ENCODE measurements at regions not wholly inside any gene's neighbourhood (a gene's known extent, or its start where the extent isn't known, plus 50 kb on each side); places are given as distances from the start of the nearest gene placed in this dataset.

DNA sequence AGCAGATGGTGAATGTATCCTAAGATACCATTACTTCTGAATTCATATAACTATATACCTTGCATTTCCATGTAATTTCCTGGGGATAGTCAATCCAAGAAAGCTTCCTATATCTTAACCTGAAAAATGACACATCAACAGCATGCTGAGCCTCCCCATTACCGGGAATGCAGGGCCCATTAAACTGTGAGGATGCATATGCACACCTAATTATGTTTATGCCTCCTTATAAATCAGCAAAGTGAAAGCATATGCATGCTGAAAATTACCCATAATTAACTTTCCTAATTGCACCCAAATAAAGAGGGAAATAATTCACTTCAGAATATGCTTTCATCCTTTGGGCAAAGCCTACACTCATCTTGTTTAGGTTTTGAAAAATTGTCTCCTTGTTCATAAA is 663.0 kb downstream of the KCNA4 start:
- DNase-seq = no peak
- POLR2A ChIA-PET = no interaction called here
- Mint-ChIP-seq H3K4me3 (no peak overlapping the region), H3K4me1 (ENCODE audit: low read depth) (no peaks in the 10 kb centered on the region), H3K27me3 (no peaks in the 10 kb centered on the region), H3K27ac (no peak overlapping the region), H3K9me3 (peaks cover 3% of the 10 kb centered on the region), H3K36me3 (no peaks in the 10 kb centered on the region)
- intact Hi-C loops (cut with micrococcal nuclease) = no loop called here
- CTCF ChIA-PET = no interaction called here

DNA sequence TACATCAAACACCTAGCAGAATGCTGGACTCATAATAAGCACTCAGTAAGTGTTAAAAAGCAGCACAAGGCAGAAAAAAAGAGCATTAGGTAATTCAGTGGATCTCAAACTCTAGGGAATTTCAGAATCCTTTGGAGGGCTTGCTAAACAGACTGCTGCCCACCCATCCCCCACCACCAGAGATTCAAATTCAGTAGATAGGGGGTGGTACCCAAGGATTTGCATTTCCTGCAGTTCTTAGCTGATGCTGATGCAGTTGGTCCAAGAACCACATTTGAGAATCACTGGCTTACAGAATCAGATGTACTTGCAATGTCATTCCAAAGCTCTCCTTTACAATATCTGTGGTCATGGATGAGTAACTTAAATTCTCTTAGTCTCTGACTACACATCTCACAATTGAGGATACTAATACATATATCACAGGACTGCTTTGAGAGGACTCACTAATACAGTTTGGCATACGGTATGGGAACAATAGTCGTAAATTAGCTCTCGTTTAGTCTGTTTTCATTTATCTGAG is 664.5 kb downstream of the KCNA4 start:
- H3K27ac Mint-ChIP-seq = no peak overlapping the region
- POLR2A ChIA-PET = no interaction called here
- intact Hi-C loops (cut with micrococcal nuclease) = no loop called here
- H3K4me1 Mint-ChIP-seq (ENCODE audit: low read depth) = no peaks in the 10 kb centered on the region
- H3K4me3 Mint-ChIP-seq = no peak overlapping the region
- CTCF ChIA-PET = no interaction called here
- H3K36me3 Mint-ChIP-seq = no peaks in the 10 kb centered on the region
- no peaks in the 10 kb centered on the region for H3K27me3 Mint-ChIP-seq
- DNase-seq = no peak
- H3K9me3 Mint-ChIP-seq = peaks cover 3% of the 10 kb centered on the region

- Mint-ChIP-seq H3K36me3 (no peaks in the 10 kb centered on the region), H3K4me3 (no peak overlapping the region), H3K4me1 (ENCODE audit: low read depth) (no peaks in the 10 kb centered on the region), H3K27ac (no peak overlapping the region), H3K27me3 (no peaks in the 10 kb centered on the region), H3K9me3 (peaks cover 3% of the 10 kb centered on the region)
- POLR2A ChIA-PET = no interaction called here
- CTCF ChIA-PET = no interaction called here
- intact Hi-C loops (cut with micrococcal nuclease) = no loop called here
- DNase-seq = no peak
Measured at GRCh38 chr11:29351301-29351873, 665.4 kb downstream of the KCNA4 start.

GRCh38 chr11:29343465-29344333 is 673.1 kb downstream of the KCNA4 start:
- H3K36me3 Mint-ChIP-seq = no peaks in the 10 kb centered on the region
- ChIA-PET CTCF (interaction anchor here (0.6 to 1.4 kb wide), 3 partner anchors 14 to 338 kb away, joined by 3 to 6 read pairs (median 4); no protein-coding TSS in a partner anchor), POLR2A (no interaction called here)
- no peaks in the 10 kb centered on the region for H3K27me3 Mint-ChIP-seq
- no peak overlapping the region for H3K27ac Mint-ChIP-seq
- intact Hi-C loops (cut with micrococcal nuclease) = no loop called here
- no peaks in the 10 kb centered on the region for H3K9me3 Mint-ChIP-seq
- peak; percentile 45 for DNase-seq
- H3K4me3 Mint-ChIP-seq = no peak overlapping the region
- no peaks in the 10 kb centered on the region for H3K4me1 Mint-ChIP-seq (ENCODE audit: low read depth)

- ChIA-PET POLR2A (no interaction called here), CTCF (no interaction called here)
- Mint-ChIP-seq H3K9me3 (peaks cover 3% of the 10 kb centered on the region), H3K4me3 (no peak overlapping the region), H3K36me3 (no peaks in the 10 kb centered on the region), H3K27ac (no peak overlapping the region), H3K4me1 (ENCODE audit: low read depth) (no peaks in the 10 kb centered on the region), H3K27me3 (no peaks in the 10 kb centered on the region)
- no peak for DNase-seq
- intact Hi-C loops (cut with micrococcal nuclease) = loop anchor here (10.0 kb wide), 1 partner anchor 1642 kb away; no protein-coding TSS in a partner anchor
Measured at GRCh38 chr11:29336727-29337575, 679.9 kb downstream of the KCNA4 start.

- Mint-ChIP-seq H3K4me3 (no peak overlapping the region), H3K27ac (no peak overlapping the region), H3K36me3 (no peaks in the 10 kb centered on the region), H3K4me1 (ENCODE audit: low read depth) (no peaks in the 10 kb centered on the region), H3K27me3 (no peaks in the 10 kb centered on the region), H3K9me3 (peaks cover 3% of the 10 kb centered on the region)
- POLR2A ChIA-PET = no interaction called here
- CTCF ChIA-PET = no interaction called here
- intact Hi-C loops (cut with micrococcal nuclease) = loop anchor here (10.0 kb wide), 1 partner anchor 1640 kb away; no protein-coding TSS in a partner anchor
- no peak for DNase-seq
Measured at GRCh38 chr11:29334776-29335130, 682.1 kb downstream of the KCNA4 start.

DNA sequence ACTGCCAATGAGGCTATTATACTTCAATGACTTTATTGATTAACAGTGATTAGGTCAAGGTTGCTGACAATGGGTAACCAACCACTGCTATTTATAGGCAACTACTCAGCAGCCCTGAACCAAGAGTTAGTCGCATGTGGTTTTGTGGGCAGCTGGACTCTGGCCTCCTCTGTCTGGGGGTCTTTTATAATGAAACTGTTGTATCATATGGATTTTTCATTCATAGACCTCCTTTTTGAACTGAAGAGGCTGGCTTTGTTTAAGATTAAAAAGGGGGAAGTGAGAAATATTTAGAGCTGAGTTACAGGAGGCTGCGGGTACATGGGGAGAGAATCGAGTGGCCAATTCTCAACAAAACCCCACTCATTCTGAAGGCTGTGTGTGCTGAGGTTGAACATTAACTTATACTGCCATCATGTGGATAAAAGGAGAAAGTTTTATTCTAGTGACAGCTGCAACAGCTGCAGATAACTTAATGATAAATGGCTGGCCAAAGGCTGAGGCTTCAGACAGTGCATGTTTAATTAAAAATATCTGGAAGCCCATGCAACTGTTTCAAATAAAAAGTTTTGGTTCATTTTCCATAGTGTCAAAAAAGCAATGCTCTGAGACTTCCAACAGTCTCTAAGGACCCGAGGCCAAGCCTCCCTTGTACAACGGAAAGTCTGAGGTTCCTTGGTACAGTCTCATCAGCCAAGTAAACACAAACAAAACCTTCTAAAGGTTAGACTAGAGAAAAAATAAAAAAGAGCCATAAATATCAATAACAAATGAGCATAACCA is 682.6 kb downstream of the KCNA4 start:
- Mint-ChIP-seq H3K9me3 (peaks cover 3% of the 10 kb centered on the region), H3K27ac (no peak overlapping the region), H3K4me3 (no peak overlapping the region), H3K4me1 (ENCODE audit: low read depth) (no peaks in the 10 kb centered on the region), H3K27me3 (no peaks in the 10 kb centered on the region), H3K36me3 (no peaks in the 10 kb centered on the region)
- intact Hi-C loops (cut with micrococcal nuclease) = loop anchor here (10.0 kb wide), 1 partner anchor 1639 kb away; no protein-coding TSS in a partner anchor
- no peak for DNase-seq
- CTCF ChIA-PET = no interaction called here
- POLR2A ChIA-PET = no interaction called here

DNA sequence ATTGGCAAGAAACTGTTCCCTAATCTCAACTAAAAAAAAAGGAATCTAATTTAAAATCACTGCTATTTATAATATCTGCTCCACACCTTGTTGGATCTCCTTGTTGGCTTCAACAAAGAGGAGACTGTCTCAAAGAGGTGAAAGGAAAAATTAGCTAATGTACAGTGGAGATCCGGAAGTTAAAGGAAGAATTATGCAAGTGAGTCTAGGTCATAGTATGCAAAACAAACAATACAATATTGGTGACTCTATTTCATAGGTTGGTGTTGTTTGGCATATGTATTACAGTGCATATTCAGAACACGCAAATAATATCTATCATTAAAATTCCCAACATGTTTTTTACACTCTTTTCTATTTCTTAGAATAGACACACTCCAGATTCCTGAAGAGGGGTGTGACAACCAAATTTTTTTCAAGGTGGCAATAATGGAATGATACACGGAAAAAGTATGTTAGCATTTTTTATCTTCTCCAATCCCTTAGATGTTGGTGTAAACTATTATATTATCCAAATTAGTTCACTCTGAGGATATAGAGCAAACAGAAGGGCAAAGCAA is 685.3 kb downstream of the KCNA4 start:
- intact Hi-C loops (cut with micrococcal nuclease) = loop anchor here (10.0 kb wide), 1 partner anchor 1637 kb away; no protein-coding TSS in a partner anchor
- Mint-ChIP-seq H3K36me3 (no peaks in the 10 kb centered on the region), H3K4me3 (no peak overlapping the region), H3K4me1 (ENCODE audit: low read depth) (no peaks in the 10 kb centered on the region), H3K27ac (no peak overlapping the region), H3K27me3 (no peaks in the 10 kb centered on the region), H3K9me3 (peaks cover 4% of the 10 kb centered on the region)
- CTCF ChIA-PET = no interaction called here
- POLR2A ChIA-PET = no interaction called here
- no peak for DNase-seq

DNA sequence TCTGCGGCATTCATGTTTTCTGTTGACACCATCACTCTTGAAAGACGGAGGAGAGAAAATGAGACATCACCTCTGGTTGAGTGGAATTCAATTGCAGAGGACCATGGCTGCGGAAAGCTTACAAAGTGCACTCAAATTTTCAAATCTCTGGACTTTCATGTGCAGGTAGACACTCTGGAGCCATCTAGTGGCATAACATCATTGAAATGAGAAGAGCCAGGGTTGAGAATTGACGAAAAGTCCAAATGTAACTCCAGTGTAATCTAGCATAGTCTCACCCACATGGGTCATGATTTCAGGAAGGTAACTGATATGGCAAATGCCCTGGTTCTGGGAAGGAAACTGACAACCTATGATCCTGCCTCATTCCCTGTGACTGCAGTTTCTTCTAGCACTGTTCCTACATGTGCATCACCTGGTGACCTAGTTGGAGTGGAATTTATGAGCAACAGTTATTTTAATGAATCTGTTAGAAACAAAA is 687.8 kb downstream of the KCNA4 start:
- H3K36me3 Mint-ChIP-seq = no peaks in the 10 kb centered on the region
- H3K27ac Mint-ChIP-seq = no peak overlapping the region
- POLR2A ChIA-PET = no interaction called here

DNA sequence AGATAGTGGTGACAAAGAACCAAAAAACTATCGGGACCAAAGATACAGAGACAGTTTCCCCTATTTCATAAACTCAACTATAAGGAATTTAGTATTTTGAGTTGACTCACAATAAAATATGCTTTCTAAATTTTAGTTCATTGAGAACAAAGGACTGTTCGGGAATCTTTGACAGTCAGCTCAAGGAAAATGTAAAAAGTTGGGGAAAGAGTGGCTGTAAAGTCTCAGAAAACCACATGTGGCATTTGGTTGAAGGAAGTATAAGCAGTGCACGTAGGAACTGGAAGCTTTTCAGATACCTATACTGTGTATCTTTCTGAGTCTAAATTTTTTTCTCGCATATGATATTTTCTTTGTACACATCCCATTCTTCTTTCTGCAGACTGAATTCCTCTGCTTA is 688.9 kb downstream of the KCNA4 start:
- H3K9me3 Mint-ChIP-seq = peaks cover 6% of the 10 kb centered on the region
- H3K4me3 Mint-ChIP-seq = no peak overlapping the region
- CTCF ChIA-PET = interaction anchor here (1.2 kb wide), 1 partner anchor 16 kb away, joined by 4 read pairs; no protein-coding TSS in a partner anchor
- POLR2A ChIA-PET = no interaction called here
- DNase-seq = no peak
- intact Hi-C loops (cut with micrococcal nuclease) = no loop called here
- no peaks in the 10 kb centered on the region for H3K36me3 Mint-ChIP-seq
- H3K4me1 Mint-ChIP-seq (ENCODE audit: low read depth) = no peaks in the 10 kb centered on the region
- no peak overlapping the region for H3K27ac Mint-ChIP-seq
- no peaks in the 10 kb centered on the region for H3K27me3 Mint-ChIP-seq

More for the DNA sequence above, 687.8 kb downstream of the KCNA4 start:
- Mint-ChIP-seq H3K4me1 (ENCODE audit: low read depth) (no peaks in the 10 kb centered on the region), H3K9me3 (peaks cover 6% of the 10 kb centered on the region), H3K27me3 (no peaks in the 10 kb centered on the region), H3K4me3 (no peak overlapping the region)
- DNase-seq = no peak
- intact Hi-C loops (cut with micrococcal nuclease) = no loop called here
- CTCF ChIA-PET = no interaction called here

GRCh38 chr11:29326757-29327156 is 690.1 kb downstream of the KCNA4 start:
- Mint-ChIP-seq H3K4me3 (no peak overlapping the region), H3K27ac (no peak overlapping the region), H3K9me3 (peaks cover 6% of the 10 kb centered on the region), H3K4me1 (ENCODE audit: low read depth) (no peaks in the 10 kb centered on the region), H3K36me3 (no peaks in the 10 kb centered on the region), H3K27me3 (no peaks in the 10 kb centered on the region)
- ChIA-PET CTCF (no interaction called here), POLR2A (no interaction called here)
- intact Hi-C loops (cut with micrococcal nuclease) = no loop called here
- no peak for DNase-seq
